Aorta (tissue), 5 donors: ENCODE measurements at regions not wholly inside any gene's neighbourhood (a gene's known extent, or its start where the extent isn't known, plus 50 kb on each side); places are given as distances from the start of the nearest gene placed in this dataset.

ENCODE experiments used
- ATAC-seq: fragments of 200-7000 bp; cut with Tn5 transposase; one replicate; pipeline ENCODE4 v1.9.1; 2022; ENCODE audit warnings: moderate library complexity; ENCODE audit not compliant: low FRiP score
- DNase-seq, 2 donors: peaks; one replicate each; pipeline ENCODE4 v3.0.0-alpha.2; 2020
- H3K27ac ChIP-seq, 2 donors: one replicate each; pipeline ENCODE4 v1.5.1; 2013; ENCODE audit warnings: low read length in 2 of 2, mild to moderate bottlenecking in 2 of 2, moderate library complexity in 2 of 2, control low read depth in 1 of 2, inconsistent platforms in 1 of 2, low read depth in 1 of 2
- H3K27me3 ChIP-seq, 2 donors: one replicate each; pipeline ENCODE4 v1.6.1; 2013; ENCODE audit warnings: control low read depth in 1 of 2, low read length in 1 of 2, mild to moderate bottlenecking in 1 of 2, moderate library complexity in 1 of 2; ENCODE audit not compliant: insufficient read depth in 2 of 2, control insufficient read depth in 1 of 2
- H3K36me3 ChIP-seq, 2 donors: one replicate each; pipeline ENCODE4 v1.6.1; 2013; ENCODE audit warnings: control low read depth in 1 of 2, low read length in 1 of 2, mild to moderate bottlenecking in 1 of 2; ENCODE audit not compliant: insufficient read depth in 2 of 2, control insufficient read depth in 1 of 2
- H3K4me1 ChIP-seq, 2 donors: one replicate each; pipeline ENCODE4 v1.6.1; 2013; ENCODE audit warnings: low read length in 2 of 2, control low read depth in 1 of 2, mild to moderate bottlenecking in 1 of 2, moderate library complexity in 1 of 2; ENCODE audit not compliant: insufficient read depth in 2 of 2, control insufficient read depth in 1 of 2
- H3K4me3 ChIP-seq, 2 donors: one replicate each; pipeline ENCODE4 v1.5.1; 2013; ENCODE audit warnings: low read length in 2 of 2, control low read depth in 1 of 2, mild to moderate bottlenecking in 1 of 2
- H3K9me3 ChIP-seq: one replicate; pipeline ENCODE4 v1.6.1; 2013; ENCODE audit warnings: mild to moderate bottlenecking, low read length; ENCODE audit not compliant: control insufficient read depth
- WGBS, 2 donors: extraction: QIAGEN DNeasy Blood & Tissue Kit; methylation state at CpG; one replicate each; pipeline ENCODE4 v1.1.7; 2013; 5-methylcytosine and 5-hydroxymethylcytosine counted together
- intact Hi-C, 2 donors: fragments of 100-400 bp; cut with DNase I; formaldehyde crosslinking; loops; one replicate each; pipeline versions ENCODE4 v1.14.2 to v1.15.0; 2022
- donor health status: healthy with polysubstance abuse.
- donor health status: Bipolar disorder and iron deficiency.
- donor health status: DM: no; HTN: no; CAD: no.
- donor health status: DM: no; HTN: no; CAD: no.
- donor health status: DM: yes; HTN: yes; CAD: no.

- no peak overlapping the region for H3K27ac ChIP-seq
- intact Hi-C loops = no loop called here
- 48 to 62% methylated on average over 3 of the region's 3 CpGs for WGBS, 2 donors
- peaks cover 0 to 2% of the 10 kb centered on the region in 2 donors for H3K27me3 ChIP-seq
- no peak for ATAC-seq
- H3K9me3 ChIP-seq = no peaks in the 10 kb centered on the region
- no peaks in the 10 kb centered on the region for H3K4me1 ChIP-seq
- no peak for DNase-seq
- H3K36me3 ChIP-seq = no peaks in the 10 kb centered on the region
- H3K4me3 ChIP-seq = no peak overlapping the region
These were observed 885.5 kb downstream of the CDH11 start for GRCh38 chr16:64236316-64236715.

DNA sequence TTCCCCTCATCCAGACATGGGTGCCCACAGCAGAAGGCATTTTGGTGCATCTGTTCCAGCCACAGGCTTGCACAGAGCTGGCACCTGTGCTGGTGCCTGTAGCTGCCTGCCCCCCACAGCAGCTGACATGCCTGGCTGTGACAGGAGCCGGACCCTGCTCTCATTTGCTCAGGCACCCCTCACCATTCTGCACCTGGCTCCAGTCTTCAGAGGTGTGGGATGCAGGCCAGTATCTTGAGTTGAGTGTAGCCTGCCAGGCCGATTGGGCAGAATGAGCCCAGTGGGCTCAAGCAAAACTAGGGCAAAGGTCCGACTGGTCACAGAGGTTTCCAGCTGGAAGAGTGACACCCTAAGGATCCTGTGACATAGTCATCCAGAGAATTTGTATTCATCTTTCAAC, 887.7 kb downstream of the CDH11 start:
- 87 to 91% methylated on average over 3 of the region's 3 CpGs for WGBS, 2 donors
- no peak overlapping the region for H3K4me3 ChIP-seq
- no peaks in the 10 kb centered on the region for H3K4me1 ChIP-seq
- H3K36me3 ChIP-seq = no peaks in the 10 kb centered on the region
- DNase-seq (no peak), ATAC-seq (no peak)
- no peak overlapping the region for H3K27ac ChIP-seq
- H3K27me3 ChIP-seq = peaks cover 0 to 2% of the 10 kb centered on the region in 2 donors
- intact Hi-C loops = no loop called here
- peaks cover 2% of the 10 kb centered on the region for H3K9me3 ChIP-seq

GRCh38 chr16:64225696-64226095, 896.2 kb downstream of the CDH11 start:
- 79 to 81% methylated on average over 2 of the region's 2 CpGs for WGBS, 2 donors
- intact Hi-C loops = no loop called here
- Histone ChIP-seq H3K27ac (no peak overlapping the region), H3K27me3 (no peaks in the 10 kb centered on the region), H3K36me3 (no peaks in the 10 kb centered on the region), H3K4me3 (no peak overlapping the region), H3K4me1 (no peaks in the 10 kb centered on the region), H3K9me3 (peaks cover 2% of the 10 kb centered on the region)
- ATAC-seq (no peak), DNase-seq (no peak)

GRCh38 chr16:64225036-64225435, 896.8 kb downstream of the CDH11 start:
- ATAC-seq (no peak), DNase-seq (no peak)
- Histone ChIP-seq H3K4me3 (no peak overlapping the region), H3K27ac (no peak overlapping the region), H3K36me3 (no peaks in the 10 kb centered on the region), H3K4me1 (no peaks in the 10 kb centered on the region), H3K27me3 (no peaks in the 10 kb centered on the region), H3K9me3 (peaks cover 2% of the 10 kb centered on the region)
- WGBS, 2 donors = 73 to 74% methylated on average over 10 of the region's 10 CpGs
- intact Hi-C loops = no loop called here

DNA sequence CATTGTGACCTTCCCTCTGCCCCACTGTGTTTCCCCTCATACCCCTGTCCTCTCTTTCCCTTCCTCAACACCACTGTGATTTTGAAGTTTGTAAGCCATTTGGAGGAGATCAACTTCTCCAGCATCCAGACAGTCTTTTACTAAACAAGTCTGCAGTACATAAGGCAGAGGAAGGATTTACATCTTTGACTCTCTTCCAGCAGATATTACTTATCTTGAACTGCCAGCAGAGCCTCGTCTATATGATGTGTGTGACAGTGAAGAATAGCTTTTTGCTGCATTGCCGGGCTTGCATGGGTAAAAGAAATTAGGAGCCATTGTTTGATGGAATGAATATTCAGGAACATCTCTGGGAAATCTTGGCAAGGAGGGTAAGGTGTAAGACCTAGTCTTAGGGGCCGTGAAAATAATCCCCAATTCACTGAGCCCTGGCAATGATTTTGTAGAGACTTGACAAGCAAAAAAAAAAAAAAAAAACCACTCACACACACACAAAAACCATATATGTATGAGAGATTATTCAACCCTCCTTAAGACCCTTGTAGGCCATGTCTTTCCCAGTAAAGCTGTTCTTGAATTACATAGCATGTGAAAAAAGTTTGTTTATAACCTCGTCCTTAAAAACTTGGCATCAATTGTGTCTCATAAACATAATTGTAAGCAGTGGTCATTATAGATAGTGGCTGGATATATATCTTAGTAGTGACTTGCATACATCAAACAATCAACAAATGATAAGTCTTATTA, 903.9 kb downstream of the CDH11 start:
- Histone ChIP-seq H3K4me3 (no peak overlapping the region), H3K4me1 (no peaks in the 10 kb centered on the region), H3K27me3 (peaks cover 0 to 2% of the 10 kb centered on the region in 2 donors), H3K9me3 (no peaks in the 10 kb centered on the region), H3K27ac (no peak overlapping the region), H3K36me3 (no peaks in the 10 kb centered on the region)
- no peak for ATAC-seq
- no peak for DNase-seq
- WGBS, 2 donors = 61 to 67% methylated on average over 4 of the region's 4 CpGs
- intact Hi-C loops = no loop called here

GRCh38 chr16:64215730-64216129, 906.1 kb downstream of the CDH11 start:
- 94 to 97% methylated on average over 3 of the region's 3 CpGs for WGBS, 2 donors
- no peak overlapping the region for H3K4me3 ChIP-seq
- ATAC-seq (no peak), DNase-seq (no peak)
- no peak overlapping the region for H3K27ac ChIP-seq
- H3K27me3 ChIP-seq = peaks cover 0 to 2% of the 10 kb centered on the region in 2 donors
- peaks cover 0 to 2% of the 10 kb centered on the region in 2 donors for H3K4me1 ChIP-seq
- H3K9me3 ChIP-seq = no peaks in the 10 kb centered on the region
- H3K36me3 ChIP-seq = no peaks in the 10 kb centered on the region
- intact Hi-C loops = no loop called here

DNA sequence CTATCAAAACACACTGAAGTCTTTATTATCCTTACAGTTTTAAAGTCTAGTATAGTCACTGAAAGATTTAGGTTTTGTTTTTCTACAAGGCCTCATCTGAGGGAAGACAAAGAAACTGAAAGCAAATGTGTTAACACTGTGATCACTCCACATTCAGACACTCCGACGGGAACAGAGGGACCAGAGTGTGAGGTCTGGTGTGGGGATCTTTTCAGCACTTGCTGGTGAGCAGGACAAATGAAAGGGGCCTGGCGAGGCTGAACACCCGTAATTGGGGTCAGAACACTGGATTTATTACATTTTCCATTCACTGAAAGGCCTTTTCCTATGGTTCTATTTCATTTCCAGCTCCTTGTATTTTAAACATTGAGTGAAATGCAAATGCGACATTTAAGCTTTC, 910.5 kb downstream of the CDH11 start:
- H3K27me3 ChIP-seq = no peaks in the 10 kb centered on the region
- no peak overlapping the region for H3K27ac ChIP-seq
- no peak overlapping the region for H3K4me3 ChIP-seq
- intact Hi-C loops = no loop called here
- 69 to 75% methylated on average over 5 of the region's 5 CpGs for WGBS, 2 donors
- DNase-seq = no peak
- no peak for ATAC-seq
- peaks cover 0 to 2% of the 10 kb centered on the region in 2 donors for H3K4me1 ChIP-seq
- no peaks in the 10 kb centered on the region for H3K9me3 ChIP-seq
- H3K36me3 ChIP-seq = no peaks in the 10 kb centered on the region

DNA sequence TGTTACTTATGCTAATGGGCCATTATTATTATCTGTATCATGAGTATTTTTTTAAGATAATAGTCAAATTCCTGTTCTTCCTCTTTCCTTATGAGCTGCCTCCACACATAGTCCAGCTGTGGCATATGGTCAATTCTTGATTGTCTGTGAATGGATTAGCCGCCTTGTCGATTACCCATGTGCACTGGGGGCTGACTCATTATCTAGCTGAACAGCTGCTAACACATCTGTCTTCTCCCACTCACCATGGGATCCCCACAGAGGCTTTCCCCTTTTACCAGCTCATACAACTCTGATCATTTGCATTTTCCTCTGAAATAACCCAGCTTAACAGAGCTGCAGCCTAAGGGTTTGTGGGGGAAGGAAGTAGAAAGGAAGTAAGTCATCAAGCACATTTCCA, 915.0 kb downstream of the CDH11 start:
- intact Hi-C loops = no loop called here
- 68 to 77% methylated on average over 2 of the region's 2 CpGs for WGBS, 2 donors
- Histone ChIP-seq H3K9me3 (no peaks in the 10 kb centered on the region), H3K27ac (no peak overlapping the region), H3K4me3 (no peak overlapping the region), H3K27me3 (no peaks in the 10 kb centered on the region), H3K4me1 (peaks cover 0 to 2% of the 10 kb centered on the region in 2 donors), H3K36me3 (no peaks in the 10 kb centered on the region)
- ATAC-seq (no peak), DNase-seq (no peak)

- H3K4me3 ChIP-seq = no peak overlapping the region
- H3K27me3 ChIP-seq = no peaks in the 10 kb centered on the region
- no peaks in the 10 kb centered on the region for H3K36me3 ChIP-seq
- no peaks in the 10 kb centered on the region for H3K9me3 ChIP-seq
- H3K27ac ChIP-seq = no peak overlapping the region
- WGBS, 2 donors = 82 to 83% methylated on average over 4 of the region's 4 CpGs
- intact Hi-C loops = no loop called here
- no peaks in the 10 kb centered on the region for H3K4me1 ChIP-seq
- ATAC-seq = no peak
- no peak for DNase-seq
These were observed 918.7 kb downstream of the CDH11 start for GRCh38 chr16:64203126-64203525.
